ENCODE measurements at regions not wholly inside any gene's neighbourhood (a gene's known extent, or its start where the extent isn't known, plus 50 kb on each side); places are given as distances from the start of the nearest gene placed in this dataset.
A peak's percentile ranks its signal among the peaks of the same experiment; 100 is the strongest.
"Not testable (repeated sequence)": the region's sequence is repeated elsewhere in the genome, so short reads cannot be mapped to it uniquely, and the experiment has no call there.

DNA sequence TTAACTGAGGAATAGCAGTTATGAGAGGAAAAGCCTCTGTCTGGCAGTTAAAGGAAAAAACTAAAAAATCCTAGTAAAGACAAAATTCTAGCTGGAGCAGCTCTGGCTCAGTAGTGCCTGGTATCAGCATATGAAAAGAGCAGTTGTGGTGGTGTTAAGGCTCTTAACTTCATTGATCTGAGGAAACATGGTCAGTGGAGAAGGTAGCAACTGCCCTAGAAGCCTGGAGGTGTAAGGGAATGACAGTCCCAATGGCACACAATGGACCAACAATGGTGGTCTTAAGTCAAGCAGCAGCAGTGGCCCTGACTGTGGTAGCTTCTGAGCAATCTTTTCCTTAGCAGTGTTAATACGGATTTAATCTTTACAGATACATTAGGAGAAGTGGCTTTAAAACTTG lies 189.6 kb upstream of the POF1B start:
- Histone ChIP-seq H3K4me3 (ENCODE audit: low read depth, low read length) (no peak overlapping the region), H3K9me3 (no peaks in the 10 kb centered on the region), H3K27me3 (no peaks in the 10 kb centered on the region), H3K4me1 (no peaks in the 10 kb centered on the region), H3K36me3 (no peaks in the 10 kb centered on the region)
- DNase-seq, result no peak
- TF ChIP-seq, protein P1, sequence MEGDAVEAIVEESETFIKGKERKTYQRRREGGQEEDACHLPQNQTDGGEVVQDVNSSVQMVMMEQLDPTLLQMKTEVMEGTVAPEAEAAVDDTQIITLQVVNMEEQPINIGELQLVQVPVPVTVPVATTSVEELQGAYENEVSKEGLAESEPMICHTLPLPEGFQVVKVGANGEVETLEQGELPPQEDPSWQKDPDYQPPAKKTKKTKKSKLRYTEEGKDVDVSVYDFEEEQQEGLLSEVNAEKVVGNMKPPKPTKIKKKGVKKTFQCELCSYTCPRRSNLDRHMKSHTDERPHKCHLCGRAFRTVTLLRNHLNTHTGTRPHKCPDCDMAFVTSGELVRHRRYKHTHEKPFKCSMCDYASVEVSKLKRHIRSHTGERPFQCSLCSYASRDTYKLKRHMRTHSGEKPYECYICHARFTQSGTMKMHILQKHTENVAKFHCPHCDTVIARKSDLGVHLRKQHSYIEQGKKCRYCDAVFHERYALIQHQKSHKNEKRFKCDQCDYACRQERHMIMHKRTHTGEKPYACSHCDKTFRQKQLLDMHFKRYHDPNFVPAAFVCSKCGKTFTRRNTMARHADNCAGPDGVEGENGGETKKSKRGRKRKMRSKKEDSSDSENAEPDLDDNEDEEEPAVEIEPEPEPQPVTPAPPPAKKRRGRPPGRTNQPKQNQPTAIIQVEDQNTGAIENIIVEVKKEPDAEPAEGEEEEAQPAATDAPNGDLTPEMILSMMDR (IDR thresholded peaks at IDR 0.05; ENCODE audit: low read depth, low read length), result no peak

DNA sequence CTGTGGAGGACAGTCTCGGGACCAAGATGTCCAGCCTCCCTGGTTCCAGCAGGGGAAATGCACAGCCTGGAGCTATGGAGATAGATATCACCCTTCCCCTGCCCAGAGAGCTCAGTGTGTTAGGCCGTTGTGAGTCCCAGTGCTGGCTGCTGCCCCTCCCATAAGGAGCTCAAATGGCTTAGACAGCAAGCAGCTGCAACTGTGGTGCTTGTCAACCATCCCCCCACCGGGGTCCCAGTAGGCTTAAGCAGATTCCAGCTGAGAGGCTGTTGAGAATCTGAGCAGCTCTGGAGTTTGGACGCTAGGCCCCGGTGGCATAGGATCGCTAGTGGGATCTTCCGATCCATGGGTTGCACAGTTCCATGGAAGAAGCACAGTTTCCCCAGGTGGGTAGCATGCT lies 181.8 kb upstream of the POF1B start:
- no peak overlapping the region for H3K4me3 ChIP-seq (ENCODE audit: low read depth, low read length)
- no peaks in the 10 kb centered on the region for H3K9me3 ChIP-seq
- DNase-seq, result no peak
- H3K36me3 ChIP-seq, result no peaks in the 10 kb centered on the region
- no peaks in the 10 kb centered on the region for H3K4me1 ChIP-seq
- H3K27me3 ChIP-seq, result no peaks in the 10 kb centered on the region
- TF ChIP-seq, protein P1 (IDR thresholded peaks at IDR 0.05; ENCODE audit: low read depth, low read length), result no peak

DNA sequence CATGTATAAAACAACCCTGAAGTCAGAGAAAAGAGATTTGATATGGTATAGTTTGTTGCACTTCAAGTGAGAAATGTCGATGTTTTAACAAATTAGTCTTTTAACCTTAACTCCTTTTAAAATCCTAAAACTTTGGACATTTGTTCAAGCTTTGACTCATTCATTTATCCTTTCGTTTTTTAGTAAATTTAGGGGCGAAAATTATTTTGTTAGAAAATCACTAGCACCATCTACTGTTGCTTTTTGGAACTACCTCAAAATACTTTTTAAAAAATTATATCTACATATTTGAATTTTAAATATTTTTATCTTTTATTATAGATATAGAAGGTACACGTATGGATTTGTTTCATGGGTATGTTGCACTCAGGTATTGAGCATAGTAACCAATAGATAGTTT lies 165.1 kb upstream of the POF1B start:
- Histone ChIP-seq H3K9me3 (no peaks in the 10 kb centered on the region), H3K4me1 (no peaks in the 10 kb centered on the region), H3K36me3 (no peaks in the 10 kb centered on the region), H3K4me3 (ENCODE audit: low read depth, low read length) (no peak overlapping the region), H3K27me3 (no peaks in the 10 kb centered on the region)
- DNase-seq, result no peak
- TF ChIP-seq, protein P1 (IDR thresholded peaks at IDR 0.05; ENCODE audit: low read depth, low read length), result peak; percentile 23; the same call in 1 of the 2 replicates

DNA sequence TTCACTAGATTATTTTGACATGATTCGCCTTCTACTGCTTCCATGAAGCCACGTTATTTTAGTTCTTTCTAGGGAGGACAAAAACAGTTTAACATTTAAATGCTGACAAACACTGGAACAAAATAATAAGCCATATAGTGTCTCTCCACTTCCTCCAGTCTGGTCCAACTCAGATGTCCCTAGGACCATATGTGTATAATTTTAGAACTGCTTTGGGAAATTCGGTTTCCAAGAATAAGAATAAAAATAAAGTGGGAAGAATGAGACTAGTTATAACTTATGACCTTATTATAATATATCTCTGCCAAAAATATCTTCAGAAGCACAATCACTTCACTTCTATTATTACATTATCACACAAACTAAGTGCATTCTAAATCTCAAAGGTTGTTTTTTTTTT lies 164.4 kb upstream of the POF1B start:
- Histone ChIP-seq H3K4me3 (ENCODE audit: low read depth, low read length) (no peak overlapping the region), H3K36me3 (no peaks in the 10 kb centered on the region), H3K9me3 (no peaks in the 10 kb centered on the region), H3K4me1 (no peaks in the 10 kb centered on the region), H3K27me3 (no peaks in the 10 kb centered on the region)
- TF ChIP-seq, protein P1 (IDR thresholded peaks at IDR 0.05; ENCODE audit: low read depth, low read length), result no peak
- no peak for DNase-seq

DNA sequence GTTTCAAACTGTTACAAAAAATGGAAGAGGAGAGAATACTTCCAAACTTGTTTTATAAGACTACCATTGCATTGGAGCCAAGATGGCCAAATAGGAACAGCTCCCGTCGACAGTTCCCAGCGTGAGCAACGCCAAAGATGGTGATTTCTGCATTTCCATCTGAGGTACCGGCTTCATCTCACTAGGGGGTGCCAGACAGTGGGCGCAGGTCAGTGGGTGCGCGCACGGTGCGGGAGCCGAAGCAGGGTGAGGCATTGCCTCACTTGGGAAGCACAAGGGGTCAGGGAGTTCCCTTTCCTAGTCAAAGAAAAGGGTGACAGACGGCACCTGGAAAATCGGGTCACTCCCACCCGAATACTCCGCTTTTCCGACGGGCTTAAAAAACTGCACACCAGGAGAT lies 149.7 kb upstream of the POF1B start:
- not testable (repeated sequence) for DNase-seq; H3K27me3 ChIP-seq; H3K4me3 ChIP-seq (ENCODE audit: low read depth, low read length); H3K36me3 ChIP-seq; H3K4me1 ChIP-seq; H3K9me3 ChIP-seq

DNA sequence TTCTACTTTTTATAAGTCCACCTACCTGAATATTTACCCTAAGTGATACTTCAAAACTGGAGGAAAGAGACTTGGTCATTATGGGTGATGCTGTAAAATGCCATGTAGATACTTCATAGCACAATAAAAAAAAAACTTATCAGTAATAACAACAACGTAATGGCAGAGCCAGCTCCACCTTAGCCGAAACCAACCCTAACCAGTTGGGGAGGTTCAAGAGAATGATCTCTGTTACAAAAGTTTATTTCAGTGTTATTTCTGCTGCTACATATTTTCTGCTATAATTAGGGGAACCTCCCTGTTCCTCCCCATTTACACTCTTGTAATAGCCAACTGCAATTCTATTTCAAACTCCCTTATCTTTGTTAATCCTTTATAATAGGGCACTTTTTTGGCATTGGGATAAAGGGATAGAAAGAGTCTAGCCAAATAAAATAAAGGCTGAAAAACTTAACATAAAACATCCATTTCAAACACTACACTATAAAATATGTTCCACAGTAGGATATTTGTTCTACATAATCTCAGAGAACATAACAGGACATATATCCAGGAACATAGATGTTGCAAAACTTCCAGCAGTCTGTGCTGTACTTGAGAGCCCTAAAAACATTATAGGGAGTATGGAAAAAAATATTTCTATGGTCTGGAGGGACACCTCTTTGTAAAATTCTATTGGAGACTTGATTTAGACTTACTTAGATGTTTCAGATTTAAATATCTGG lies 138.7 kb upstream of the POF1B start:
- Histone ChIP-seq H3K4me1 (no peaks in the 10 kb centered on the region), H3K36me3 (no peaks in the 10 kb centered on the region), H3K9me3 (no peaks in the 10 kb centered on the region), H3K27me3 (no peaks in the 10 kb centered on the region), H3K4me3 (ENCODE audit: low read depth, low read length) (no peak overlapping the region)
- TF ChIP-seq, protein P1 (IDR thresholded peaks at IDR 0.05; ENCODE audit: low read depth, low read length), result no peak
- DNase-seq, result no peak
